M059J (cell line): ENCODE measurements at regions not wholly inside any gene's neighbourhood (a gene's known extent, or its start where the extent isn't known, plus 50 kb on each side); places are given as distances from the start of the nearest gene placed in this dataset.
A peak's percentile ranks its signal among the peaks of the same experiment; 100 is the strongest.

Experiments used
- DNase-seq: peaks from one replicate; pipeline ENCODE4 v3.0.0-alpha.2; 2012; ENCODE audit warnings: low read depth

GRCh38 chrX:144791298-144791697 lies 456.0 kb upstream of the SPANXN1 start:
- no peak for DNase-seq

- DNase-seq: no peak
These were observed 448.3 kb upstream of the SPANXN1 start for GRCh38 chrX:144798972-144799371.

- peak; percentile 2 for DNase-seq
These were observed 445.5 kb upstream of the SPANXN1 start for GRCh38 chrX:144801786-144802185.

GRCh38 chrX:144809025-144809424 lies 438.3 kb upstream of the SPANXN1 start:
- DNase-seq: no peak

- no peak for DNase-seq
These were observed 436.8 kb upstream of the SPANXN1 start for GRCh38 chrX:144810539-144810938.

- DNase-seq: no peak
These were observed 427.9 kb upstream of the SPANXN1 start for GRCh38 chrX:144819406-144819805.

- no peak for DNase-seq
These were observed 406.7 kb upstream of the SPANXN1 start for GRCh38 chrX:144840616-144841015.

GRCh38 chrX:144849141-144849540 lies 398.2 kb upstream of the SPANXN1 start:
- peak; percentile 0 for DNase-seq

GRCh38 chrX:144896323-144896722 lies 351.0 kb upstream of the SPANXN1 start:
- no peak for DNase-seq

- no peak for DNase-seq
These were observed 345.8 kb upstream of the SPANXN1 start for GRCh38 chrX:144901521-144901920.

GRCh38 chrX:144916785-144917184 lies 330.5 kb upstream of the SPANXN1 start:
- peak; percentile 1 for DNase-seq

GRCh38 chrX:144918936-144919335 lies 328.4 kb upstream of the SPANXN1 start:
- DNase-seq: no peak

GRCh38 chrX:144946666-144947065 lies 300.6 kb upstream of the SPANXN1 start:
- DNase-seq: no peak
